Right lobe of liver (tissue), 6 donors: ENCODE measurements at regions not wholly inside any gene's neighbourhood (a gene's known extent, or its start where the extent isn't known, plus 50 kb on each side); places are given as distances from the start of the nearest gene placed in this dataset.
"Not testable (repeated sequence)": the region's sequence is repeated elsewhere in the genome, so short reads cannot be mapped to it uniquely, and the experiment has no call there.

Source experiments
- ATAC-seq, 4 donors: fragments of 200-7000 bp; cut with Tn5 transposase; one replicate each; pipeline ENCODE4 v1.9.1; 2020; ENCODE audit warnings: mild to moderate bottlenecking in 4 of 4, moderate library complexity in 4 of 4
- DNase-seq, 3 donors: peaks; one replicate each; pipeline ENCODE4 v3.0.0-alpha.2; 2020
- H3K27ac ChIP-seq, 3 donors: fragments of 200-600 bp; one replicate each; pipeline ENCODE4 v1.8.0; 2022
- H3K27me3 ChIP-seq, 2 donors: fragments of 200-600 bp; one replicate each; pipeline ENCODE4 v1.8.0; 2022
- H3K36me3 ChIP-seq, 4 donors: fragments of 200-600 bp; sonication (generic) in 1 of 4; one replicate each; pipeline versions ENCODE4 v1.5.1 to v1.8.0; 2017 to 2022; ENCODE audit warnings: control low read depth in 1 of 4
- H3K4me1 ChIP-seq, 4 donors: fragments of 200-600 bp; sonication (generic) in 1 of 4; one replicate each; pipeline versions ENCODE4 v1.5.1 to v1.8.0; 2017 to 2022; ENCODE audit warnings: control low read depth in 1 of 4
- H3K4me3 ChIP-seq, 3 donors: fragments of 200-600 bp; one replicate each; pipeline ENCODE4 v1.8.0; 2022
- H3K9me3 ChIP-seq, 4 donors: fragments of 200-600 bp; sonication (generic) in 1 of 4; one replicate each; pipeline versions ENCODE4 v1.5.1 to v1.8.0; 2017 to 2022; ENCODE audit warnings: control low read depth in 1 of 4
- POLR2A ChIP-seq: fragments of 450-650 bp; IDR thresholded peaks from one replicate; pipeline ENCODE4 v1.6.1; 2017; ENCODE audit warnings: antibody characterized with exemption, mild to moderate bottlenecking
- WGBS: methylation state at CpG from one replicate; pipeline ENCODE4 v1.1.6; 2018; ENCODE audit warnings: low coverage, low lambda C conversion rate; ENCODE audit not compliant: insufficient coverage; ENCODE audit errors: missing lambda C conversion rate; 5-methylcytosine and 5-hydroxymethylcytosine counted together
- intact Hi-C, 2 donors: fragments of 100-400 bp; cut with DNase I; formaldehyde crosslinking; loops; one replicate each; pipeline versions ENCODE4 v1.11.2 to v1.14.1; 2022
- TF ChIP-seq, protein P1 (sequence below), 4 donors: fragments of 200-600 bp in 3 of 4; fragments of 450-650 bp in 1 of 4; IDR thresholded peaks; one replicate each; pipeline versions ENCODE4 v1.5.1 to v1.8.0; 2016 to 2022; ENCODE audit warnings: antibody characterized with exemption in 4 of 4, mild to moderate bottlenecking in 2 of 4
- donor health status: DM: no; HTN: yes; CAD: no.
- donor health status: DM: no; HTN: no; CAD: no.
- donor health status: DM: no; HTN: no; CAD: no.
- donor health status: DM: no; HTN: yes; CAD: no.
- donor health status: DM: no; HTN: yes; CAD: no.

DNA sequence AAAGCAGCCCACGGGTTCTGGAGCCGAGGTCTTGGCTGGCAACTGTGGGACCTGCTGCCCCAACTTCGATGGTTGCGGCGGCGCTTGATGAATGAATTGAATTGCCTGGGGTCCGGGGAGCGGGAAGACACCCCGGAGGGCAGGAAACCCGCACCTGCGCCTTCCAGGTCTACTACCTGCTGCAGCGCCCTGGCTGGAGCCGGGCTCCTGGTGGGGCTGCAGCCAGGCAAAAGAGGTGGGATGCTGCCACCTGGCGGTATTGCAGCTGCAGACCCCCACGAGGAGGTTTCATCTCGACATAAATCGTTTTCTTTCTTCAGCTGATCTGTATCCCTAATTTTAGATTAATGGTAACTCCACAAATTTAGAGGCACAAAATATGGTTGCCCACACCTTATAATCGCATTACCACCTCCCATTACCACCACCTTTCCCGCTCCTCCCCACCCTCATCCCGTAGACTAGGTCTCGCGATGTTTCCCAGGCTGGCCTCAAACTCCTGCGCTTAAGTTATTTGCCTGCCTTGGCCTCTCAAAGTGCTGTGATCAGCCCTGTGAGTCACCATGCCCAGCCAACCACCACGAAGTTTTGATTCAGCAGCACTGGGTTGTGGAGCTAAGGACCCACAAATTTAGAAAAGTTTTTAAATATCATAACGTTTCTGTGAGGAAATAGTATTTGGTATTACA, 1492.4 kb upstream of the DEFB115 start:
- H3K9me3 ChIP-seq, H3K27me3 ChIP-seq, H3K27ac ChIP-seq, H3K36me3 ChIP-seq, DNase-seq, H3K4me3 ChIP-seq, intact Hi-C loops, H3K4me1 ChIP-seq, ATAC-seq: not testable (repeated sequence)
- 36% methylated on average over 13 of the region's 25 CpGs for WGBS
- TF ChIP-seq, protein P1, sequence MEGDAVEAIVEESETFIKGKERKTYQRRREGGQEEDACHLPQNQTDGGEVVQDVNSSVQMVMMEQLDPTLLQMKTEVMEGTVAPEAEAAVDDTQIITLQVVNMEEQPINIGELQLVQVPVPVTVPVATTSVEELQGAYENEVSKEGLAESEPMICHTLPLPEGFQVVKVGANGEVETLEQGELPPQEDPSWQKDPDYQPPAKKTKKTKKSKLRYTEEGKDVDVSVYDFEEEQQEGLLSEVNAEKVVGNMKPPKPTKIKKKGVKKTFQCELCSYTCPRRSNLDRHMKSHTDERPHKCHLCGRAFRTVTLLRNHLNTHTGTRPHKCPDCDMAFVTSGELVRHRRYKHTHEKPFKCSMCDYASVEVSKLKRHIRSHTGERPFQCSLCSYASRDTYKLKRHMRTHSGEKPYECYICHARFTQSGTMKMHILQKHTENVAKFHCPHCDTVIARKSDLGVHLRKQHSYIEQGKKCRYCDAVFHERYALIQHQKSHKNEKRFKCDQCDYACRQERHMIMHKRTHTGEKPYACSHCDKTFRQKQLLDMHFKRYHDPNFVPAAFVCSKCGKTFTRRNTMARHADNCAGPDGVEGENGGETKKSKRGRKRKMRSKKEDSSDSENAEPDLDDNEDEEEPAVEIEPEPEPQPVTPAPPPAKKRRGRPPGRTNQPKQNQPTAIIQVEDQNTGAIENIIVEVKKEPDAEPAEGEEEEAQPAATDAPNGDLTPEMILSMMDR (IDR thresholded peaks at IDR 0.05), result peak in 2 of 4 donors; percentile 10 to 23

GRCh38 chr20:29778033-29778432, 1479.4 kb upstream of the DEFB115 start:
- H3K9me3 ChIP-seq, H3K4me1 ChIP-seq, ATAC-seq, H3K27me3 ChIP-seq, H3K36me3 ChIP-seq, intact Hi-C loops, H3K4me3 ChIP-seq, H3K27ac ChIP-seq, DNase-seq: not testable (repeated sequence)
- WGBS, result 15% methylated on average over 2 of the region's 2 CpGs

DNA sequence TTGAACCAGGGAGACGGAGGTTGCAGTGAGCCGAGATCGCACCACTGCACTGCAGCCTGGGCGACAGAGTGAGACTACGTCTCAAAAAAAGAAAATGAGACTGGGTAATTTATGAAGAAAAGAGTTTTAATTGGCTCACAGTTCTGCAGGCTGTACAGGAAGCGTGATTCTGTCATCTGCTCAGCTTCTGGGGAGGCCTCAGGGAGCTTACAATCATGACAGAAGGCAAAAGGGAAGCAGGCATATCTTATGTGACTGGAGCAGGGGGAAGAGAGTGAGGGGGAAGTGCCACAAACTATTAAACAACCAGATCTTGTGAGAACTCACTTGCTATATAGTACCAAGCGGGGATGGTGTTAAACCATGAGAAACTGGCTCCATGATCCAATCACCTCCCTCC, 1476.2 kb upstream of the DEFB115 start:
- H3K4me3 ChIP-seq, DNase-seq, H3K4me1 ChIP-seq, ATAC-seq, H3K36me3 ChIP-seq, H3K9me3 ChIP-seq, intact Hi-C loops, H3K27me3 ChIP-seq, H3K27ac ChIP-seq: not testable (repeated sequence)
- 55% methylated on average over 6 of the region's 7 CpGs for WGBS

GRCh38 chr20:29781891-29782290, 1475.6 kb upstream of the DEFB115 start:
- H3K27ac ChIP-seq, H3K9me3 ChIP-seq, H3K4me1 ChIP-seq, H3K36me3 ChIP-seq, ATAC-seq, H3K4me3 ChIP-seq, H3K27me3 ChIP-seq, DNase-seq, intact Hi-C loops: not testable (repeated sequence)
- WGBS, result 45% methylated on average over 8 of the region's 8 CpGs

GRCh38 chr20:29787456-29787855, 1470.0 kb upstream of the DEFB115 start:
- DNase-seq, H3K27ac ChIP-seq, intact Hi-C loops: not testable (repeated sequence)

DNA sequence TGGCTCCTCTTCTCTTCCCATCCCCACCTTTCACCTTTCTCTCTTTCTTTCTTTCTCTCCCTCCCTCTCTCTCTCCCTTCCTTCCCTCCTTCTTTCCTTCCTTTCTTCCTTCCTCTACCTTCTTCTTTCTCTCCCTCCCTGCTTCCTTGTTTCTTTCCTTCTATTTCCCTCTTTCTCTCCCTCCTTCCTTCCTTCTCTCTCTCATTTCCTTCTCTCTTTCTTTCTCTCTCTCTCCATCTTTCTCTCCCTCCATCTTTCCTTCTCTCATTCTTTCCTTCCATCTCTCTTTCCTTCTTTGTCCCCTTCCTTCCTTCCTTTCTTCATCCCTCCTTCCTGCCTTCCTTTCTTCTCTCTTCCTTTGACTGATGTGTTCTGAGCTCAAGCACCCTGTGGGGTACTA, 1467.0 kb upstream of the DEFB115 start:
- no peak for DNase-seq

More at GRCh38 chr20:29787456-29787855, 1470.0 kb upstream of the DEFB115 start:
- not testable (repeated sequence) for ATAC-seq, H3K4me1 ChIP-seq, H3K4me3 ChIP-seq, H3K36me3 ChIP-seq, H3K9me3 ChIP-seq, H3K27me3 ChIP-seq
- WGBS, result 56% methylated on average over 4 of the region's 16 CpGs

DNA sequence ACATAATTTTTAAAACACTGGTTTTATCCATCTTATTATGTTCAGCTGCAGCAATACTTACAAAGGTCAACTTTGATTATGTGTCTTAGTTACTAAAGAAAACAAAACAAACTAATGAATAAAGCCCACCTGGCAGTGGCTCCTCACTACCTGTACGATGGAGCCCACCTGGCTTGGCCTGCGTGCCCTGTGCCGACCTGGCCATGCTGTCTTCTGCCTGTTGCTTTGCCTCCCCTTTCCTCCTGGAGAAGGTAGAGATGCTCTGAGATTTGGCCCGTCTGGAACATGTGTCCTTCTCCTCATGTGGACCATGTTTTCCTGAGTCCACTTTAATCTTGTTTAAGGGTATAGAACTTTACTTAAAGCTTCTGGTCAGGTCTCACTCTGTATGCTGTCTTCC, 1426.0 kb upstream of the DEFB115 start:
- H3K4me1 ChIP-seq, H3K9me3 ChIP-seq, H3K36me3 ChIP-seq, H3K4me3 ChIP-seq, H3K27me3 ChIP-seq, H3K27ac ChIP-seq, intact Hi-C loops, ATAC-seq, DNase-seq: not testable (repeated sequence)
- WGBS, result 25% methylated on average over 4 of the region's 4 CpGs

More for the DNA sequence above, 1467.0 kb upstream of the DEFB115 start:
- Histone ChIP-seq H3K36me3 (no peaks in the 10 kb centered on the region), H3K4me3 (no peak overlapping the region), H3K9me3 (no peaks in the 10 kb centered on the region), H3K27me3 (no peaks in the 10 kb centered on the region), H3K27ac (no peak overlapping the region), H3K4me1 (no peaks in the 10 kb centered on the region)
- intact Hi-C loops, result no loop called here
- TF ChIP-seq, protein P1 (IDR thresholded peaks at IDR 0.05), result no peak
- no peak for TF ChIP-seq POLR2A
- ATAC-seq, result no peak

DNA sequence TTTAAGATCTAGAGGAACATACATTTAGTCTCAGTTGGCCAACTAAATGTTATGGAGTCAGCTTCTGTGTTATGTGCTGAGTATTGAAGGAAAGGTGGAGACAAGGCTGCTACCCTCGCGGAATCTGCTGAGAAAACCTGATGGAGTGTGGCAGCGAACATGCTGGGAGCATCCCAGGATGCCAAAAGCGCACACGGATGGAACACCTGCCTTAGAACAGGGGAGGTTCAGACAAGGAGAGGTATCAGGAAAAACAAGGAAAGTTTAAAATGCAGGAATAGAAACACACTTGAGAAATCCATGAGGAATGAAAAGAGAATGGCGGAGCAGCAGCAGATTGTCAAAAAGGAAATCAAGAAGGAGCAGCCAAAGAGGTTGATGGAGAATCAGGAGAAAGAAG, 1389.5 kb upstream of the DEFB115 start:
- H3K4me1 ChIP-seq, H3K27ac ChIP-seq, H3K27me3 ChIP-seq, intact Hi-C loops, ATAC-seq, H3K9me3 ChIP-seq, H3K36me3 ChIP-seq, DNase-seq, H3K4me3 ChIP-seq: not testable (repeated sequence)
- WGBS, result 30% methylated on average over 6 of the region's 6 CpGs

DNA sequence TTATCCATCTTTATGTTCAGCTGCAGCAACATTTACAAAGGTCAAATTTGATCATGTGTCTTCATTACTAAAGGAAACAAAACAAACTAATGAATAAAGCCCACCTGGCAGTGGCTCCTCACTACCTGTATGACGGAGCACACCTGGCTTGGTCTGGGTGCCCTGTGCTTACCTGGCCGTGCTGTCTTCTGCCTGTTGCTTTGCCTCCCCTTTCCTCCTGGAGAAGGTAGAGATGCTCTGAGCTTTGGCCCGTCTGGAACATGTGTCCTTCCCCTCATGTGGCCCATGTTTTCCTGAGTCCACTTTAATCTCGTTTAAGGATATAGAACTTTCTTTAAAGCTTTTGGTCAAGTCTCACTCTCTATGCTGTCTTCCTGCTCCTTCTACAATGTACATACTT, 1388.8 kb upstream of the DEFB115 start:
- H3K4me3 ChIP-seq, H3K4me1 ChIP-seq, H3K9me3 ChIP-seq, intact Hi-C loops, H3K27me3 ChIP-seq, H3K27ac ChIP-seq, ATAC-seq, H3K36me3 ChIP-seq: not testable (repeated sequence)
- WGBS, result 31% methylated on average over 3 of the region's 4 CpGs
- DNase-seq, result peak in 1 of 3 donors; percentile 12

GRCh38 chr20:29871816-29872215, 1385.6 kb upstream of the DEFB115 start:
- peak in 1 of 3 donors; percentile 16 for DNase-seq
- H3K36me3 ChIP-seq, H3K4me3 ChIP-seq, ATAC-seq, intact Hi-C loops, H3K4me1 ChIP-seq, H3K27ac ChIP-seq, H3K9me3 ChIP-seq, H3K27me3 ChIP-seq: not testable (repeated sequence)
- 46% methylated on average over 2 of the region's 2 CpGs for WGBS
